DOHH2 (cell line): ENCODE measurements at regions not wholly inside any gene's neighbourhood (a gene's known extent, or its start where the extent isn't known, plus 50 kb on each side); places are given as distances from the start of the nearest gene placed in this dataset.

Source experiments
- H3F3A ChIP-seq: fragments of 200-600 bp; sonication (generic), shearing (Covaris generic); 2 replicates; pipeline ENCODE4 v1.6.0; 2016; ENCODE audit warnings: antibody characterized with exemption, mild to moderate bottlenecking; ENCODE audit not compliant: control insufficient read depth, insufficient read depth
- H3K27ac ChIP-seq: fragments of 200-600 bp; sonication (generic); 2 replicates; pipeline ENCODE4 v1.5.1; 2014; ENCODE audit warnings: low read depth, mild to moderate bottlenecking, low read length, moderate library complexity
- H3K27me3 ChIP-seq: fragments of 200-600 bp; sonication (generic); 2 replicates; pipeline ENCODE4 v1.6.1; 2014; ENCODE audit warnings: mild to moderate bottlenecking, low read length, mixed read lengths; ENCODE audit not compliant: control insufficient read depth
- H3K36me3 ChIP-seq: fragments of 200-600 bp; sonication (generic); 2 replicates; pipeline ENCODE4 v1.6.1; 2014; ENCODE audit warnings: mild to moderate bottlenecking, low read length, moderate library complexity, mixed read lengths; ENCODE audit not compliant: control insufficient read depth
- H3K4me1 ChIP-seq: fragments of 200-600 bp; sonication (generic); 2 replicates; pipeline ENCODE4 v1.6.1; 2014; ENCODE audit warnings: mild to moderate bottlenecking, low read length, mixed read lengths; ENCODE audit not compliant: control insufficient read depth
- H3K4me2 ChIP-seq: fragments of 200-600 bp; sonication (generic); 2 replicates; pipeline ENCODE4 v1.6.0; 2014; ENCODE audit warnings: mild to moderate bottlenecking, low read length, moderate library complexity
- H3K4me3 ChIP-seq: fragments of 200-600 bp; sonication (generic); 2 replicates; pipeline ENCODE4 v1.5.1; 2014; ENCODE audit warnings: mild to moderate bottlenecking, low read length, mixed read lengths
- H3K79me2 ChIP-seq: fragments of 200-600 bp; sonication (generic); 2 replicates; pipeline ENCODE4 v1.6.1; 2014; ENCODE audit warnings: mild to moderate bottlenecking, low read length, mixed read lengths; ENCODE audit not compliant: control insufficient read depth
- H3K9me2 ChIP-seq: fragments of 200-600 bp; sonication (generic); replicated peaks from 2 replicates; pipeline ENCODE4 v1.6.1; 2014; ENCODE audit warnings: mild to moderate bottlenecking, low read length, mixed read lengths; ENCODE audit not compliant: control insufficient read depth
- H3K9me3 ChIP-seq: fragments of 200-600 bp; sonication (generic); 2 replicates; pipeline ENCODE4 v1.6.1; 2014; ENCODE audit warnings: antibody characterized with exemption, low read length, mixed read lengths; ENCODE audit not compliant: control insufficient read depth, insufficient read depth
- H4K20me1 ChIP-seq: fragments of 200-600 bp; sonication (generic); 2 replicates; pipeline ENCODE4 v1.6.0; 2014; ENCODE audit warnings: low read depth, mild to moderate bottlenecking, antibody characterized with exemption, low read length, moderate library complexity; ENCODE audit not compliant: control insufficient read depth, insufficient read depth
- CTCF ChIP-seq: fragments of 200-600 bp; sonication (generic); IDR thresholded peaks from one replicate; pipeline ENCODE4 v1.5.1; 2014; ENCODE audit warnings: antibody characterized with exemption, mild to moderate bottlenecking, low read depth, low read length; ENCODE audit not compliant: poor library complexity, severe bottlenecking
- EZH2phosphoT487 ChIP-seq: fragments of 200-600 bp; sonication (generic); IDR thresholded peaks from 2 replicates; pipeline ENCODE4 v1.6.1; 2017; ENCODE audit warnings: borderline replicate concordance, mild to moderate bottlenecking, antibody characterized with exemption, low read length, moderate library complexity, mixed read lengths

- no peaks in the 10 kb centered on the region for H3K4me1 ChIP-seq
- TF ChIP-seq EZH2phosphoT487 (no peak), CTCF (no peak)
- H3K27me3 ChIP-seq = no peaks in the 10 kb centered on the region
- no peak overlapping the region for H3K4me3 ChIP-seq
- H4K20me1 ChIP-seq = no peaks in the 10 kb centered on the region
- no peak overlapping the region for H3K4me2 ChIP-seq
- H3K36me3 ChIP-seq = no peaks in the 10 kb centered on the region
- no peaks in the 10 kb centered on the region for H3K9me2 ChIP-seq
- no peaks in the 10 kb centered on the region for H3K79me2 ChIP-seq
- H3K27ac ChIP-seq = no peak overlapping the region
- H3F3A ChIP-seq = no peaks in the 10 kb centered on the region
- no peaks in the 10 kb centered on the region for H3K9me3 ChIP-seq
Measured at GRCh38 chr1:163422738-163423404, 101.1 kb downstream of the NUF2 start.

- H3K27me3 ChIP-seq = no peaks in the 10 kb centered on the region
- H3K9me2 ChIP-seq = no peaks in the 10 kb centered on the region
- H3K27ac ChIP-seq = no peak overlapping the region
- H3K9me3 ChIP-seq = no peaks in the 10 kb centered on the region
- no peaks in the 10 kb centered on the region for H3F3A ChIP-seq
- H3K4me2 ChIP-seq = no peak overlapping the region
- no peaks in the 10 kb centered on the region for H4K20me1 ChIP-seq
- no peak overlapping the region for H3K4me3 ChIP-seq
- H3K4me1 ChIP-seq = no peaks in the 10 kb centered on the region
- H3K79me2 ChIP-seq = no peaks in the 10 kb centered on the region
- no peak for TF ChIP-seq EZH2phosphoT487
- no peak for TF ChIP-seq CTCF
- no peaks in the 10 kb centered on the region for H3K36me3 ChIP-seq
Measured at GRCh38 chr1:163426505-163427251, 104.9 kb downstream of the NUF2 start.

GRCh38 chr1:163427279-163427678 lies 105.5 kb downstream of the NUF2 start:
- H3K27me3 ChIP-seq = no peaks in the 10 kb centered on the region
- H3K4me2 ChIP-seq = no peak overlapping the region
- H3K4me1 ChIP-seq = no peaks in the 10 kb centered on the region
- H3K4me3 ChIP-seq = no peak overlapping the region
- H3F3A ChIP-seq = no peaks in the 10 kb centered on the region
- H4K20me1 ChIP-seq = no peaks in the 10 kb centered on the region
- TF ChIP-seq CTCF = no peak
- TF ChIP-seq EZH2phosphoT487 = no peak
- H3K9me3 ChIP-seq = no peaks in the 10 kb centered on the region
- H3K9me2 ChIP-seq = no peaks in the 10 kb centered on the region
- H3K36me3 ChIP-seq = no peaks in the 10 kb centered on the region
- H3K27ac ChIP-seq = no peak overlapping the region
- H3K79me2 ChIP-seq = no peaks in the 10 kb centered on the region
